Endothelial cell of umbilical vein (primary cell): ENCODE measurements at regions not wholly inside any gene's neighbourhood (a gene's known extent, or its start where the extent isn't known, plus 50 kb on each side); places are given as distances from the start of the nearest gene placed in this dataset.

Source experiments
- BruUV-seq: library from RNA; stranded (reverse); fragments of 400-500 nt; replicated peaks from 2 replicates; lab custom pipeline; 2021; lab: Mats Ljungman, UMichigan
- CTCF ChIA-PET: fragments of 300-600, 350-600 bp; sonication (Branson Sonifier 250); formaldehyde crosslinking; loops from one replicate; lab custom pipeline; 2021; ENCODE audit warnings: antibody characterized with exemption, inconsistent platforms; lab: Charles Lee
- POLR2A ChIA-PET: fragments of 300-600, 350-600 bp; sonication (Branson Sonifier 250); formaldehyde crosslinking; loops from one replicate; lab custom pipeline; 2021; ENCODE audit warnings: antibody characterized with exemption, inconsistent platforms; lab: Charles Lee
- DNase-seq: peaks from one replicate; pipeline ENCODE4 v3.0.0-alpha.2; 2011; ENCODE audit warnings: low read depth, low spot score
- FAIRE-seq: peaks from 2 replicates; lab custom pipeline; 2011; peaks lifted over from hg19 to GRCh38; lab: Jason Lieb, UNC
- H2AFZ ChIP-seq: 2 replicates; pipeline ENCODE4 v1.6.0; 2012; ENCODE audit warnings: low read depth, low read length, control low read depth, inconsistent platforms
- H3K27ac ChIP-seq: 2 replicates; pipeline ENCODE4 v1.5.1; 2011; ENCODE audit warnings: low read depth, mild to moderate bottlenecking, control low read depth, low read length, moderate library complexity; ENCODE audit not compliant: insufficient read depth
- H3K27me3 ChIP-seq, 2 experiments: 2 replicates each; pipeline versions ENCODE4 v1.6.0 to v1.6.1; 2011; ENCODE audit warnings: low read length in 2 of 2, mixed read lengths in 1 of 2; ENCODE audit not compliant: control insufficient read depth in 2 of 2, insufficient read depth in 2 of 2
- H3K36me3 ChIP-seq, 2 experiments: 2 replicates in 1 of 2; 3 replicates in 1 of 2; pipeline ENCODE4 v1.5.1; 2011; ENCODE audit warnings: low read length in 2 of 2, mild to moderate bottlenecking in 1 of 2, moderate library complexity in 1 of 2; ENCODE audit not compliant: control insufficient read depth in 2 of 2, insufficient read depth in 2 of 2; ENCODE audit errors: extremely low read depth in 1 of 2
- H3K4me1 ChIP-seq: 3 replicates; pipeline ENCODE4 v1.5.1; 2011; ENCODE audit warnings: mild to moderate bottlenecking, low read length; ENCODE audit not compliant: control insufficient read depth, insufficient read depth; ENCODE audit errors: extremely low read depth
- H3K4me2 ChIP-seq: 2 replicates; pipeline ENCODE4 v1.6.1; 2011; ENCODE audit warnings: low read length, control low read depth, mixed read lengths; ENCODE audit not compliant: insufficient read depth
- H3K4me3 ChIP-seq, 3 experiments: fragments of 200-600 bp in 1 of 3; sonication (generic), shearing (Covaris generic) in 1 of 3; replicated peaks in 1 of 3; 2 replicates each; pipeline ENCODE4 v1.5.1; 2011 to 2016; ENCODE audit warnings: control low read depth in 3 of 3, low read length in 3 of 3, mild to moderate bottlenecking in 2 of 3, inconsistent platforms in 1 of 3, low read depth in 1 of 3, moderate library complexity in 1 of 3; ENCODE audit not compliant: insufficient read depth in 1 of 3
- H3K79me2 ChIP-seq: 2 replicates; pipeline ENCODE4 v1.6.0; 2012; ENCODE audit warnings: low read length, inconsistent platforms; ENCODE audit not compliant: control insufficient read depth, insufficient read depth
- H3K9ac ChIP-seq: replicated peaks from 2 replicates; pipeline ENCODE3; 2011; ENCODE audit warnings: low read length, control low read depth; ENCODE audit not compliant: insufficient read depth; ENCODE audit errors: extremely low read depth
- H3K9me1 ChIP-seq: replicated peaks from 3 replicates; pipeline ENCODE4 v1.6.0; 2011; ENCODE audit warnings: mild to moderate bottlenecking, low read length; ENCODE audit not compliant: control insufficient read depth, insufficient read depth; ENCODE audit errors: extremely low read depth
- H3K9me3 ChIP-seq: replicated peaks from 2 replicates; pipeline ENCODE4 v1.5.1; 2012; ENCODE audit warnings: low read length, inconsistent platforms; ENCODE audit not compliant: control insufficient read depth, insufficient read depth
- H4K20me1 ChIP-seq: replicated peaks from 2 replicates; pipeline ENCODE3; 2011; ENCODE audit warnings: mild to moderate bottlenecking, low read length; ENCODE audit not compliant: control insufficient read depth, insufficient read depth; ENCODE audit errors: extremely low read depth
- FOS ChIP-seq: IDR thresholded peaks from 2 replicates; pipeline ENCODE4 v1.6.1; 2011; ENCODE audit warnings: mild to moderate bottlenecking, low read length, moderate library complexity, borderline replicate concordance; ENCODE audit not compliant: insufficient read depth
- GATA2 ChIP-seq: IDR thresholded peaks from 2 replicates; pipeline ENCODE4 v1.7.0; 2011; ENCODE audit warnings: low read depth, mild to moderate bottlenecking, moderate library complexity, mixed read lengths, low read length; ENCODE audit not compliant: insufficient read length, insufficient read depth
- JUN ChIP-seq: IDR thresholded peaks from 2 replicates; pipeline ENCODE4 v1.6.1; 2011; ENCODE audit warnings: borderline replicate concordance, low read depth; ENCODE audit not compliant: insufficient read length, insufficient read depth
- MAX ChIP-seq: IDR thresholded peaks from 2 replicates; pipeline ENCODE4 v1.6.1; 2011; ENCODE audit not compliant: insufficient read depth, insufficient read length
- MYC ChIP-seq: IDR thresholded peaks from one replicate; pipeline ENCODE4 v1.6.1; 2011; ENCODE audit warnings: mild to moderate bottlenecking, low read depth, low read length
- POLR2AphosphoS5 ChIP-seq: IDR thresholded peaks from 2 replicates; pipeline ENCODE4 v1.6.1; 2012; ENCODE audit warnings: low read depth, mild to moderate bottlenecking, control low read depth, low read length, moderate library complexity; ENCODE audit not compliant: insufficient read depth
- dilution Hi-C: fragments of 300-500 bp; cut with MboI; formaldehyde crosslinking; loops from one replicate; pipeline ENCODE4 v1.15.0; 2019; ENCODE audit warnings: low sequenced_read_pairs; ENCODE audit not compliant: extremely low pct_ligation_motif_present
- intact Hi-C: fragments of 100-400 bp; cut with micrococcal nuclease; formaldehyde crosslinking; loops from one replicate; pipeline ENCODE4 v1.10.0; 2022
- TF ChIP-seq, protein P1 (sequence below), 2 donors: IDR thresholded peaks; 1 replicate in 1 of 2; 2 replicates in 1 of 2; pipeline ENCODE4 v1.5.1; 2011; ENCODE audit warnings: low read length in 2 of 2, mild to moderate bottlenecking in 2 of 2, moderate library complexity in 2 of 2, control low read depth in 1 of 2, inconsistent platforms in 1 of 2, low read depth in 1 of 2; ENCODE audit not compliant: insufficient read depth in 1 of 2; ENCODE audit errors: extremely low read depth in 1 of 2

DNA sequence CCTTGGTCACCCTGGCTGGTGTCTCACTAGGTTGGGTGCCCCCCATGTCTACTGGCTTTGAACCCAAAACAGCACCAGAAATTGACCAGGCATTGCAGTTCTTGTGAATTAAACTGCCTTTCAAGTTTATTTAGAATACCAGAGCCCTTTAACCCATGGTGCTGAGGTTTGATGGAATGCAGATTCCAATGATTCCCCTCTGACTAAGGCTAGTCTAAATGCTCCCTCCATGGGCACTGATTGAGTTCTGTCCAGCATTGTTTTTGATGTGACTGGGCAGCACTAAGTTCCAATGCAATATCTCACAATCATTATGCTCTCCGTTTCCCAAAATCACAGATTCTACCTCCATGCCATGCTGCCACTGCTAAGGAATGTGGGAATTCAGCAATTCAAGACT is 1047.4 kb upstream of the LRRN3 start:
- dilution Hi-C loops (no loop called here), intact Hi-C loops (no loop called here)
- DNase-seq, result no peak
- H3K9me3 ChIP-seq, result no peaks in the 10 kb centered on the region
- H3K4me3 ChIP-seq, result no peak overlapping the region
- POLR2A ChIA-PET, result no interaction called here
- CTCF ChIA-PET, result no interaction called here
- no peak overlapping the region for H3K27ac ChIP-seq
- H3K79me2 ChIP-seq, result no peaks in the 10 kb centered on the region
- TF ChIP-seq JUN (no peak), GATA2 (no peak), POLR2AphosphoS5 (no peak), MYC (no peak)
- FAIRE-seq, result no peak
- H3K27me3 ChIP-seq, result no peaks in the 10 kb centered on the region
- BruUV-seq, result no TSS peak
- no peak overlapping the region for H3K9ac ChIP-seq
- H3K4me1 ChIP-seq, result no peaks in the 10 kb centered on the region
- no peak overlapping the region for H3K4me2 ChIP-seq
- no peaks in the 10 kb centered on the region for H4K20me1 ChIP-seq
- no peaks in the 10 kb centered on the region for H3K9me1 ChIP-seq
- no peaks in the 10 kb centered on the region for H3K36me3 ChIP-seq
- no peak overlapping the region for H2AFZ ChIP-seq

- intact Hi-C loops, result no loop called here
- H2AFZ ChIP-seq, result no peak overlapping the region
- no TSS peak for BruUV-seq
Measured at GRCh38 chr7:110050785-110051184, 1040.1 kb upstream of the LRRN3 start.

More at GRCh38 chr7:110050785-110051184, 1040.1 kb upstream of the LRRN3 start:
- H3K4me2 ChIP-seq, result no peak overlapping the region
- H3K4me1 ChIP-seq, result no peaks in the 10 kb centered on the region
- no peak overlapping the region for H3K4me3 ChIP-seq
- H4K20me1 ChIP-seq, result no peaks in the 10 kb centered on the region
- H3K79me2 ChIP-seq, result no peaks in the 10 kb centered on the region
- H3K9ac ChIP-seq, result no peak overlapping the region
- dilution Hi-C loops, result no loop called here
- FAIRE-seq (no peak), DNase-seq (no peak)
- ChIA-PET CTCF (no interaction called here), POLR2A (no interaction called here)
- TF ChIP-seq, protein P1, sequence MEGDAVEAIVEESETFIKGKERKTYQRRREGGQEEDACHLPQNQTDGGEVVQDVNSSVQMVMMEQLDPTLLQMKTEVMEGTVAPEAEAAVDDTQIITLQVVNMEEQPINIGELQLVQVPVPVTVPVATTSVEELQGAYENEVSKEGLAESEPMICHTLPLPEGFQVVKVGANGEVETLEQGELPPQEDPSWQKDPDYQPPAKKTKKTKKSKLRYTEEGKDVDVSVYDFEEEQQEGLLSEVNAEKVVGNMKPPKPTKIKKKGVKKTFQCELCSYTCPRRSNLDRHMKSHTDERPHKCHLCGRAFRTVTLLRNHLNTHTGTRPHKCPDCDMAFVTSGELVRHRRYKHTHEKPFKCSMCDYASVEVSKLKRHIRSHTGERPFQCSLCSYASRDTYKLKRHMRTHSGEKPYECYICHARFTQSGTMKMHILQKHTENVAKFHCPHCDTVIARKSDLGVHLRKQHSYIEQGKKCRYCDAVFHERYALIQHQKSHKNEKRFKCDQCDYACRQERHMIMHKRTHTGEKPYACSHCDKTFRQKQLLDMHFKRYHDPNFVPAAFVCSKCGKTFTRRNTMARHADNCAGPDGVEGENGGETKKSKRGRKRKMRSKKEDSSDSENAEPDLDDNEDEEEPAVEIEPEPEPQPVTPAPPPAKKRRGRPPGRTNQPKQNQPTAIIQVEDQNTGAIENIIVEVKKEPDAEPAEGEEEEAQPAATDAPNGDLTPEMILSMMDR (IDR thresholded peaks at IDR 0.05; ENCODE audit: extremely low read depth in 1 of 2, insufficient read depth in 1 of 2, low read depth in 1 of 2, low read length in 2 of 2), result no peak
- TF ChIP-seq FOS, result no peak
- TF ChIP-seq MAX, result no peak
- no peaks in the 10 kb centered on the region for H3K27me3 ChIP-seq
- no peaks in the 10 kb centered on the region for H3K36me3 ChIP-seq
- H3K27ac ChIP-seq, result no peak overlapping the region
- no peaks in the 10 kb centered on the region for H3K9me1 ChIP-seq
- H3K9me3 ChIP-seq, result no peaks in the 10 kb centered on the region
